ENCODE measurements at regions not wholly inside any gene's neighbourhood (a gene's known extent, or its start where the extent isn't known, plus 50 kb on each side); places are given as distances from the start of the nearest gene placed in this dataset.
"Not testable (repeated sequence)": the region's sequence is repeated elsewhere in the genome, so short reads cannot be mapped to it uniquely, and the experiment has no call there.

GRCh38 chr5:26498972-26499371 is 539.4 kb downstream of the CDH9 start:
- TF ChIP-seq CTCF (IDR thresholded peaks at IDR 0.05; ENCODE audit: low read depth, low read length, missing control alignments), result no peak
- H3K36me3 ChIP-seq (replicated peaks), result no peaks in the 10 kb centered on the region
- in situ Hi-C loops (cut with HindIII; ENCODE audit: low pct_ligation_motif_present, low sequenced_read_pairs), result no loop called here
- H3K27me3 ChIP-seq (replicated peaks), result no peaks in the 10 kb centered on the region
- no peak for DNase-seq
- no peak overlapping the region for H3K27ac ChIP-seq
- H3K4me3 ChIP-seq (ENCODE audit: low read depth, low read length), result no peak overlapping the region

- no peak for DNase-seq
- TF ChIP-seq CTCF (IDR thresholded peaks at IDR 0.05; ENCODE audit: low read depth, low read length, missing control alignments), result no peak
- in situ Hi-C loops (cut with HindIII; ENCODE audit: low pct_ligation_motif_present, low sequenced_read_pairs), result no loop called here
Observed at GRCh38 chr5:26495437-26495836, 542.9 kb downstream of the CDH9 start.

GRCh38 chr5:26492906-26493459 is 545.4 kb downstream of the CDH9 start:
- no peak for DNase-seq
- Histone ChIP-seq H3K36me3 (replicated peaks) (no peaks in the 10 kb centered on the region), H3K27me3 (replicated peaks) (no peaks in the 10 kb centered on the region), H3K4me3 (ENCODE audit: low read depth, low read length) (no peak overlapping the region), H3K27ac (no peak overlapping the region)
- in situ Hi-C loops (cut with HindIII; ENCODE audit: low pct_ligation_motif_present, low sequenced_read_pairs), result no loop called here
- TF ChIP-seq CTCF (IDR thresholded peaks at IDR 0.05; ENCODE audit: low read depth, low read length, missing control alignments), result no peak

More at GRCh38 chr5:26495437-26495836, 542.9 kb downstream of the CDH9 start:
- Histone ChIP-seq H3K27ac (no peak overlapping the region), H3K27me3 (replicated peaks) (no peaks in the 10 kb centered on the region), H3K36me3 (replicated peaks) (no peaks in the 10 kb centered on the region), H3K4me3 (ENCODE audit: low read depth, low read length) (no peak overlapping the region)

- DNase-seq, result no peak
- no peak for TF ChIP-seq CTCF (IDR thresholded peaks at IDR 0.05; ENCODE audit: low read depth, low read length, missing control alignments)
- Histone ChIP-seq H3K27ac (no peak overlapping the region), H3K36me3 (replicated peaks) (no peaks in the 10 kb centered on the region), H3K27me3 (replicated peaks) (no peaks in the 10 kb centered on the region), H3K4me3 (ENCODE audit: low read depth, low read length) (no peak overlapping the region)
- in situ Hi-C loops (cut with HindIII; ENCODE audit: low pct_ligation_motif_present, low sequenced_read_pairs), result no loop called here
Observed at GRCh38 chr5:26487553-26487952, 550.8 kb downstream of the CDH9 start.

GRCh38 chr5:26486631-26487030 is 551.8 kb downstream of the CDH9 start:
- Histone ChIP-seq H3K27me3 (replicated peaks) (no peaks in the 10 kb centered on the region), H3K36me3 (replicated peaks) (no peaks in the 10 kb centered on the region), H3K4me3 (ENCODE audit: low read depth, low read length) (no peak overlapping the region), H3K27ac (no peak overlapping the region)
- TF ChIP-seq CTCF (IDR thresholded peaks at IDR 0.05; ENCODE audit: low read depth, low read length, missing control alignments), result no peak
- in situ Hi-C loops (cut with HindIII; ENCODE audit: low pct_ligation_motif_present, low sequenced_read_pairs), result no loop called here
- DNase-seq, result no peak

- DNase-seq; H3K27me3 ChIP-seq (replicated peaks); in situ Hi-C loops (cut with HindIII; ENCODE audit: low pct_ligation_motif_present, low sequenced_read_pairs); H3K27ac ChIP-seq; H3K36me3 ChIP-seq (replicated peaks); H3K4me3 ChIP-seq (ENCODE audit: low read depth, low read length): not testable (repeated sequence)
Observed at GRCh38 chr5:26485146-26485860, 553.1 kb downstream of the CDH9 start.

Data from brain microvascular endothelial cell (primary cell).